NCI-H524 treated with DMSO at 0.1 percent for 48 hours (cell line): ENCODE measurements at regions not wholly inside any gene's neighbourhood (a gene's known extent, or its start where the extent isn't known, plus 50 kb on each side); places are given as distances from the start of the nearest gene placed in this dataset.

ENCODE experiments used
- DNase-seq: peaks from one replicate; lab custom pipeline; 2025; lab: John Stamatoyannopoulos, UW

DNA sequence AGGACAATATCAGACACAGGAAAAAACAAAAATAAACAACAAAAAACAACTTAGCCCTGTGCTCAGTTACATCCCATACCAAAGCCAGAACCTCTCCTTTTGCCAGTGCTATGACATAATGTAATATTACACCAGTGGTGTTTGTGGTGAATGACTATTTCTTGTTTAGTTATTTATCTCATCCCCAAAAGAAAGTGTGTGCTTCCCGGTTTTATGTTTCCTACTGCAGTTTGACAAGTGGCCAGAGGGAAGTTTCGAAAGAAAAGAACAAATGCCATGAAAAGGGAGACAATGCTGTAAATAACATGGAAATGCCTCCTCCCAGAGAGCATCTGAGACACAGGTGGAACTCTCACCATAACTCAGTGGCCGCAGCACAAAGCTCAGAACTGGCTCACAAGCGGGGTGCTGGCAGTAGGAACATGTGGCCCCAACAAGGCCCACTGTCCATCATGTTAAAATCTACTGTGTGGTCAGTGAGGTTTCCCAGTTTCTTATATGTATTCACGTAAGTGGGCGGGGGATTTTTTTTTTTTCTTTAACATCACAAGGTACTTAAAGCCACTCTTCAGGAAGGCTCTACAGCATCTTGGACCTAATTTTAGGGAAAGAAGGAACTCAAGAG lies 158.2 kb downstream of the BARHL2 start:
- no peak for DNase-seq

- DNase-seq: no peak
These were observed 159.0 kb downstream of the BARHL2 start for GRCh38 chr1:90558126-90558525.

DNA sequence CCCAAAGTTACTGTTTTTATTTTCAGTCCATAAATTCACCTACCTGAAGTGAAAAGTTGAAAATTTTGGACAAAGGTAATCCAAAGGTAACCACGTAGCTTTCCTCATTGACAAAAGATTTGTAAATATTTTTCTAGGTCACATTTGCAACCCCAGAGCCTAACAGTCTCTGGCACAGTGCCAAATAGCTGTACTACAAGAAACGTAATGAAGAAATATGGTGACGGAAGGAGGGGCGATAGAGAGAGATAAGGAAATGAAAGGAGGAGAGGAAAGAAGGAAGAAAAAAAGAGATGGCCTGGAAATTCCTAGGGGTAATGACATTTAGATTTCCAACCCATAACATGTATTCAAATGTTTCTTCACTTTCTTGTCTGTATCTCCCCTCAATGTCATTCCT lies 159.4 kb downstream of the BARHL2 start:
- DNase-seq: no peak

DNA sequence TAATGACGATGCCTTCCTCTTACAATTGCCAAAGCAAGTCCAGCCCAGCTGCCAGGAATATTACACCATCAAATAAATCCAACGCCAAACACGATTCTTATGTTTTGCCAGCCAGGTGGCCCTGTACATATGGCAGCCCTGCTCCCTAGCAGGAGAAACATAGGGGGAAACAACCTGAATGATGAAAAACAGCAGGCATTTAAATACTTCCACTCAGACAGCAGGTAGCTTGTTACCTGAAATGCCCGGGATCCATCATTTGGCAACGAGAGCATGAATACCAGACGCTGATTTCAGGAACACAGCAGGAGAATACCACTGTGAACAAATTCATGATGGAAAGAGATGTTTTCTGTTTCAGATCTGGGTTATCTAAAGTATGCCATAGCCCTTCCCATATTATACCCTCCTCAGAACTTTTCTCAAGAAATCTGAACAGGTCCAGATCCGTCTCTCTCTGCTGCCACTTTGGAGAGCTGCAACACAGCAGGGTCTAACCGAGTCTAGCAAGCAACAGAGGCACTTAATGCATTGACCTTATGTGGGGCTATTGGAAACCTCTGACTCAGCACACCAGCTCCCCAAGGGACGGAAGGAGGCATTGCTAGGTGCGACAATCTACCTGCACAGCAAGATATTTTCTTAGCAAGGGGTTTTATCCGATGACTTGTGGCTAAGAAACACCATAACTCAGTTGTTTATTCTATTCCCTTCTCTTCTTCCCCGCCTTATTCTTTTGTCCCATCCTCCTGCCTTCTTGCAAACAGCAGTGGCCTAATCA lies 166.3 kb downstream of the BARHL2 start:
- no peak for DNase-seq

DNA sequence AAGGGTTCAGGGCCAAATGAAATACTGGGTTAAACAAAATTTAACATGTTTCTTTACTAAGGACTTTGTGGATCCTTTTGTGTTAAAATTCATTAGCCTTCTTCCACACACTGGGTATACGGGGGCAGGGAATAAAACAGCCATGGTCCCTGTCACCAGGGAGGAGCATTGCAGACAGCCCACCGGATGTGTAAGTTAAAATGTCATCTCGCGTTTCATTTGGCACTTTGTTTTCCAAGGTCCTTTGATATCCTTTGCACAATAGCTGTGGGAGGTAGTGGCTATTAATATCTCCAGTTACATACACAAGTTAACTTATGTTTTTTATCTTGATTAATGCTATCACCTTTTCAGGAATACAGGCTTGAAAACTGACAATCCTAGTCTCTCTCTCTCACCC lies 172.7 kb downstream of the BARHL2 start:
- no peak for DNase-seq

- DNase-seq: no peak
These were observed 179.3 kb downstream of the BARHL2 start for GRCh38 chr1:90537606-90538362.

DNA sequence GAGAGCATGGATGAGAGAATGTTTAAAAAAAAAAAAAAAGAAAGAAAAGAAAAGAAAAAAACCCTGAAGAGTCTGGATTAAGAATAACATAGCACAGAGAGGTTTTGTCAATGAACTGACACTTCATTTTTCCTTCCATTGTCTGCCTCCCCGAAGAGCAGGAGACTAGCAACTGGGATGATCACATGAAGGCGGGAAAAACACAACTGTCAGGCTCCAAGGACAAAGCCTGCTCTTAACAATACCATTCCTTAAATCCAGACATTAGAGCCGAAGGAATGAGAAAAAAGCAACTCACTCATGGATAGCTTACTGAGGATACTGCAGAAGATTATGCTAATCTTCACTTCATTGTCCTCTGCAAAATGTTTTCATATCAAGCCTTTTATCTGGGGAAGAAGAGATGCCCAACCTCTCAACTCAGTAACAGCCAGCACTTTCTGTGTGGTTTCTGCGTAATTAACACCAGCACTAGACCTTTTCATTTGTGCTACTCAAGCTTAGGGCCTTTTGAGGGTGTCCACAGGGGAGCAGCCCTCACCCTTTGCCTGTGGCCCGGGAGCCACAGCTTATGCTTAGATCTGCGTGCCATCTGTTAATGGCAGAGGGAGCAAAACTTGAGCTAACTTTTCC lies 182.3 kb downstream of the BARHL2 start:
- DNase-seq: no peak

- DNase-seq: no peak
These were observed 183.0 kb downstream of the BARHL2 start for GRCh38 chr1:90534116-90534515.

DNA sequence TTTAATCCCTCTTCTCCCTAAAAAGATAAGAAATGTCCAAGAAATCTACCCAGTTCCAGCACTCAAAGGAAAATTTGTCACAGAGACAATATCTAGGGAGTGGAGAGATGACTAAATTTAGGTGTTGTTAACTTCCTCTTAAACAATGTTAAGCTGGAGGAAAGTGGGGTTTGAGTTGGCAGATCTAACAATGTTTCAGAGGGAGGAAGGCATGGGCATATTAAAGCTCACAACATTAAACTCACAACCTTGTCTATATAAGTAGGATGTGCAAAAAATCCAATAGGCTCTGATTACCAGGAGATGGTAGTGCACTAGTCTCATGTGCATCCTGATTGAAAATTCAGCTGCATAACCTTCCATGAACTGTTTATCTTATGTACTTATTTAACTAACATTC lies 190.1 kb downstream of the BARHL2 start:
- DNase-seq: no peak

DNA sequence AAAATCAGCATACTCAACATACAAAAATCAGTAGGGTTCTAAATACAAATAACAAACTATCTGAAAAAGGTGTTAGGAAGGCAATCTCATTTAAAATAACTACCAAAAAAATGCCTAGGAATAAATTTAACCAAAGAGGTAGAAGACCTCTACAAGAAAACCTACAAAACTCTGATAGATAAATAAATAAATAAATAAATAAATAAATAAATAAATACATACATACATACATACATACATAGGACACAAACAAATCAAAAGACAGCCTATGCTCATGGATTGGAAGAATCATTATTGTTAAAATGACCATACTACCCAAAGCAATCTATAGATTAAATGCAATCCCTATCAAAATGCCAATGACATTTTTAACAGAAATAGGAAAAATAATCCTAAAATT lies 194.7 kb downstream of the BARHL2 start:
- DNase-seq: no peak

DNA sequence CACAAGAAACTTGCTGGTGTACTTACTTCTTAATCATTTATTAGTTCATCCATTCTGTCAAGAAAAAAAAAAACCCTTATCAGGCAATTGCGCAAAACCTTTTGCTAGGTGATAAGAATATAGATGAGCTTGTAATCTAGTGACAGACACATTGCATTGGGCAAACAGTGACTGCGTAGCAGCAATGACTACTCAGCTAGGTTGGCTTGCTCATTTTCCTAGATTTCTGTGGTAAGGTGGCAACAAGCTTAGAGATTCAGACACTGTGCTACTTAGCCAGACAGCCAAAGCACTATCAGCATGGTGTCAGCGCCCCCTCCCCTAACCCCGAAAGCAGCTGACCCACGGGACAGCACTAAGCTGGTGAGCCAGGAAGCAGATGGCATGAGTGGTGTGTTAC lies 203.1 kb downstream of the BARHL2 start:
- peak; percentile 46 for DNase-seq

- no peak for DNase-seq
These were observed 204.7 kb downstream of the BARHL2 start for GRCh38 chr1:90512441-90512840.

DNA sequence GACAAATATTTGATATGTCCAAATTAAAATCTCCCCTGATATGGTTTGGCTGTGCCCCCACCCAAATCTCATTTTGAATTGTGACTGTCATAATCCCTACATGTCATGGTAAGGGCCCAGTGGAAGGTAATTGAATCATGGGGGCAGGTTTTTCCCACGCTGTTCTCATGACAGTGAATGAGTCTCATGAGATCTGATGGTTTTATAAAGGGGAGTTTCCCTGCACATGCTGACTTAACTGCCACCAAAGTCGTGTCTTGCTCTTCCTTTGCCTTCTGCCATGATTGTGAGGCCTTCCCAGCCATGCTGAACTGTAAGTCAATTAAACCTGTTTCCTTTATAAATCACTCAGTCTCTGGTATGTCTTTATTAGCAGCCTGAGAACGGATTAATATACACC lies 207.0 kb downstream of the BARHL2 start:
- no peak for DNase-seq

DNA sequence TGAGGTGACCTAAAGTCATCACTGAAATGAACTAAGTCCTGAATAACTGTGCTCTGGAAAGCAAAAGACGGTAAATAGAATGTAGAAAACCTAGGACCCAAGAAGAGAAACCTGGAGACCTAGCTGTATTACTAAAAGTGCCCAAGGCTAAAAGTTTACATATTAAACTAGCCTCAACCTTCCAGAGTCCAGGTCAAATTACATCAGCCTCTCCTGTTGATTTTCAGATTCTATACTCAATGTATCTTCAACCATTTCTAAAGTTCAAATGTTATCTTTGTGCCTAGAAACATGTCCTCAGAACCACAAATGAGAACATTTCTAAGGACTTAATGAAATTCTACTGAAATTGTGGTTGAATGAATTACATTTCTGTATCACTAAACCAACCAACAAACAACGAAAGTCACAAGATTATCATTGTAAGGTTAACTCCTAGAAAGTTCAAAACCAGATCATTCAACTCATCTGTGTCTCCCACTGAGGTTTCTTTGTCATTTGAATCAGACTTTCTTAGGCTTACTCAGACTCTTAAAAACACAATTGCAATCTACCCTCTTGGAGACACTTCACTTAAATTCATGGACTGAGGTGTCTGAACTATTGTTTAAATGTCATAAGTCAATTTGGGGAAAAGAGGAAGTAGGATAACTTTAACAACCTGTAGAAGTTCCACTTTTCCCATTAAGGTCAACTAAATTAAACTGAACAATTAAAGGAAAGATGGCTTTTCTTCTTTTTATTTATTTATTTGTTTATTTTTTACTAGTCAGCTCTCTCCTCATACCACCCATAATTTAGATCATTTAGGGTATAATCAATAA lies 207.7 kb downstream of the BARHL2 start:
- DNase-seq: no peak

DNA sequence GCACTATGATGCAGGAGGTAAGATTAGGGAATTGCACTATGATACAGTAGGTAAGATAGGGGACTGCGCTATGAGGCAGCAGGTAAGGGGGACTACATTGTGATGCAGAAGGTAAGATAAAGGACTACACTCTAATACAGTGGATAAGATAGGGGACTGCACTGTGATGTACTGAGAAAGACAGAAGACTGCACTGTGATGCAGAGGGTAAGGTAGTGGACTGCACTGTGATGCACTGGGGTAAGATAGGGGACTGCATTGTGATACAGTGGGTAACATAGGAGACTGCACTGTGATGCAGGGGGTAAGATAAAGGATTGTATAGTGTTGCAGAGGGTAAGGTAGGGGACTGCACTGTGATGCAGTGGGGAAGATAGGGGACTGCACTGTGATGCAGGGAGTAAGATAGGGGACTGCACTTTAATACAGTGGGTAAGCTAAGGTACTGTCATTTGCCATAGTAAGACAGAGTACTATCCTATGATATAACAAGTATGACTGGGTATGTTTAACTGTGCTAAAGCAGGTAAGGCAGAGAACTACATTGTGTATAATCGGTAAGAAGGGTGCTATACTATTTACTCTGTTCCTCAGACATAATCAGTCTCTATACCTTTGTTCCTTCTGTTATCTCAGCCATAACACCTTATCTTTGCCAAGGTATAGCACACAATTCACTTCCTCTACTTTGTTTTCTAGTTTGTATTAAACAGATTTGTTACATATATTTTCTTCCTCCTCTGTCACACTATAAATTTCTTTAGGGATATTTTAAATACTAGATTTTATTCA lies 208.5 kb downstream of the BARHL2 start:
- DNase-seq: no peak

GRCh38 chr1:90507173-90507572 lies 209.9 kb downstream of the BARHL2 start:
- no peak for DNase-seq

GRCh38 chr1:90505806-90506205 lies 211.3 kb downstream of the BARHL2 start:
- no peak for DNase-seq

- DNase-seq: no peak
These were observed 212.6 kb downstream of the BARHL2 start for GRCh38 chr1:90504509-90504908.

GRCh38 chr1:90502696-90503095 lies 214.4 kb downstream of the BARHL2 start:
- DNase-seq: no peak

DNA sequence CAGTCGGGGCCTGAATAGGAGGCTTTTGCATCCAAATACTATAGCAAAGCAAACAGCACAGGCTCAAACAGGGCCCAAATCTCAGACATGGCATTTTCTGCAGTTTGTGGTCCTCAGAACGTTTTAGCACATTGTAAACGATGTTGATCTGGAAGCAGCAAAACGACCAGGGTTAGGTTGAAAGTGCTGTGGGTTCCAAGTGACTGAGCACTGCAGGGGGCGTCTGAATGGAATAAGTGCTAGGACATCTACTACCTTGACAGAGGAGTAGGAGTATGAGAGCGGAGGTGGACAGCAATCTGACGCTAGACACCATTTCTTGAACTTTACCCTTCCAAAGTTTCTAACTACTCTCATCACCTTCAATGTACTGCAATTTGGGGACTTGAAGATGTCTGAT lies 214.9 kb downstream of the BARHL2 start:
- DNase-seq: no peak

DNA sequence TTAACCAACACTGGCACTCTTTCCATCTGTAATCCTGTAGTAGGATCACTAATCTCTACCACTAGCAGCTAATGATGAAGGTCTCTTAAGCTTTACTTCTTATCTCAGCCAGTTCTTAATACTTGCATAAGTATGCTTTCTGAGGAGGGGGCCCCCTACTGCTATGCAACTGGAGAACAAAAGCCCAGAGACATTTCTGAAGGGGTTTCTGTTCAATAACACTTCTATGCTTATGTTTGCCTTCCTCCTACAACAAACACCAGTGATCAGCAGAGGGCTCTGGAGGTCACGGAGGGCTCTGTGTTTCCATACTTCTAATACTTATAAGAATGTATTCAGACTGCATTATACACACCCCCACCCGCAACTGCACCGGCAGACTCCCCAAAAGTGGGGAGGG lies 215.8 kb downstream of the BARHL2 start:
- peak; percentile 85 for DNase-seq
